Heart left ventricle (tissue), 16 donors: ENCODE measurements at regions not wholly inside any gene's neighbourhood (a gene's known extent, or its start where the extent isn't known, plus 50 kb on each side); places are given as distances from the start of the nearest gene placed in this dataset.

Source experiments
- ATAC-seq, 4 donors: fragments of 200-7000 bp; cut with Tn5 transposase; one replicate each; pipeline ENCODE4 v1.9.1; 2020 to 2022; ENCODE audit warnings: moderate library complexity in 4 of 4, mild to moderate bottlenecking in 3 of 4, moderate number of reproducible peaks in 1 of 4
- DNase-seq, 5 donors: peaks; one replicate each; pipeline ENCODE4 v3.0.0-alpha.2; 2020
- H3K27ac ChIP-seq, 12 donors: fragments of 200-600 bp; sonication (generic) in 4 of 12; one replicate each; pipeline versions ENCODE4 v1.5.0 to v1.8.0; 2016 to 2022; ENCODE audit warnings: mild to moderate bottlenecking in 2 of 12
- H3K27me3 ChIP-seq, 9 donors: fragments of 200-600 bp; sonication (generic) in 2 of 9; one replicate each; pipeline versions ENCODE4 v1.5.1 to v1.8.0; 2016 to 2022; ENCODE audit warnings: mild to moderate bottlenecking in 3 of 9
- H3K36me3 ChIP-seq, 9 donors: fragments of 200-600 bp; sonication (generic) in 2 of 9; one replicate each; pipeline versions ENCODE4 v1.5.0 to v1.8.0; 2018 to 2022; ENCODE audit warnings: mild to moderate bottlenecking in 2 of 9
- H3K4me1 ChIP-seq, 12 donors: fragments of 200-600 bp; sonication (generic) in 4 of 12; one replicate each; pipeline versions ENCODE4 v1.5.0 to v1.8.0; 2016 to 2022; ENCODE audit warnings: mild to moderate bottlenecking in 3 of 12
- H3K4me3 ChIP-seq, 12 donors: fragments of 200-600 bp; sonication (generic) in 4 of 12; one replicate each; pipeline versions ENCODE4 v1.5.0 to v1.8.0; 2017 to 2022; ENCODE audit warnings: mild to moderate bottlenecking in 9 of 12, moderate library complexity in 4 of 12
- H3K9me3 ChIP-seq, 12 donors: fragments of 200-600 bp; sonication (generic) in 4 of 12; one replicate each; pipeline versions ENCODE4 v1.5.0 to v1.8.0; 2016 to 2022; ENCODE audit warnings: mild to moderate bottlenecking in 1 of 12
- POLR2A ChIP-seq, 2 donors: fragments of 450-650 bp; IDR thresholded peaks; one replicate each; pipeline ENCODE4 v1.6.1; 2017; ENCODE audit warnings: antibody characterized with exemption in 2 of 2, mild to moderate bottlenecking in 2 of 2, moderate library complexity in 2 of 2
- WGBS, 4 donors: extraction: QIAGEN DNeasy Blood & Tissue Kit in 2 of 4; methylation state at CpG; one replicate each; pipeline versions ENCODE4 v1.1.5 to v1.1.7; 2013 to 2018; 5-methylcytosine and 5-hydroxymethylcytosine counted together
- intact Hi-C, 10 donors: fragments of 100-400 bp; cut with DNase I; formaldehyde crosslinking; loops; one replicate each; pipeline versions ENCODE4 v1.11.1 to v1.14.2; 2022
- TF ChIP-seq, protein P1 (sequence below), 12 donors: fragments of 200-600 bp; sonication (generic) in 4 of 12; IDR thresholded peaks; one replicate each; pipeline versions ENCODE4 v1.5.0 to v1.8.0; 2018 to 2022; ENCODE audit warnings: antibody characterized with exemption in 12 of 12, mild to moderate bottlenecking in 5 of 12
- donor health status: ischemic (EF 13 %, LVEDD 7.1; RV severe dilation, severe dysfunction).
- donor health status: healthy with polysubstance abuse.
- donor health status: DM: no; HTN: yes; CAD: no.
- donor health status: DM: no; HTN: no; CAD: no.
- donor health status: ischemic (EF 25% LVEDD 6.9; RV normal size, moderate dysfunction).
- donor health status: ischemic (EF 25% LVEDD 5.7; RV mildly dilated, moderate dysfunction).
- donor health status: healthy.
- donor health status: DM: yes; HTN: yes; CAD: no.
- donor health status: ischemic (EF 35%, LVEDD 5.7; RV mildly dilated, moderate dysfunction).
- donor health status: nonischemic (EF 11% LVEDD 7.7; RV severe dilation, severe dysfunction).
- donor health status: DM: yes; HTN: yes; CAD: no.
- donor health status: PGD.
- donor health status: ischemic (EF 29% LVEDD 5.4; RV normal size, mild dysfunction).
- donor health status: nonischemic (EF 23%, LVEDD 6.1; RV moderate dilation, normal function).

DNA sequence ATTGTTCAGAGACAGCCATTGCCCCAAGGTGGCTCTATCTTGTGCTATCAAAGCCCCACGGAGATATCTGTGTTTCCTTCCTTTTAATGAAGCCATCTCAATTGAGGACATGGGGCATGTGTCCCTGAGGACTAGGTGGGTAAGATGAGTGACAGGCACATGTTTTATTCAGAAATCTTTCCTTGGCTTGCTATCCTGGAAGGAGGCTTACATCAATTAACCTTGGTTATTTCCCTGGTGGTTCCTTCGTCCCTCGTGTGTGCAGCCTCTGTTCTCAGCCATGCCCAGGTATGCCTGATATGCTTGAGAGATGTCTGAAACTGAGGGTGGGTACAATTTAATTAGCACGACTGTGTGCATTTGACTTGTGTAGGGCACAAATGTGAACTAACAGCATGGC, 102.2 kb upstream of the TUT7 start:
- Histone ChIP-seq H3K27me3 (no peaks in the 10 kb centered on the region), H3K36me3 (no peaks in the 10 kb centered on the region), H3K9me3 (peaks cover 0 to 6% (median 0%) of the 10 kb centered on the region in 12 donors), H3K4me3 (no peak overlapping the region), H3K27ac (no peak overlapping the region), H3K4me1 (peaks cover 0 to 14% (median 0%) of the 10 kb centered on the region in 12 donors)
- no peak for ATAC-seq
- TF ChIP-seq, protein P1, sequence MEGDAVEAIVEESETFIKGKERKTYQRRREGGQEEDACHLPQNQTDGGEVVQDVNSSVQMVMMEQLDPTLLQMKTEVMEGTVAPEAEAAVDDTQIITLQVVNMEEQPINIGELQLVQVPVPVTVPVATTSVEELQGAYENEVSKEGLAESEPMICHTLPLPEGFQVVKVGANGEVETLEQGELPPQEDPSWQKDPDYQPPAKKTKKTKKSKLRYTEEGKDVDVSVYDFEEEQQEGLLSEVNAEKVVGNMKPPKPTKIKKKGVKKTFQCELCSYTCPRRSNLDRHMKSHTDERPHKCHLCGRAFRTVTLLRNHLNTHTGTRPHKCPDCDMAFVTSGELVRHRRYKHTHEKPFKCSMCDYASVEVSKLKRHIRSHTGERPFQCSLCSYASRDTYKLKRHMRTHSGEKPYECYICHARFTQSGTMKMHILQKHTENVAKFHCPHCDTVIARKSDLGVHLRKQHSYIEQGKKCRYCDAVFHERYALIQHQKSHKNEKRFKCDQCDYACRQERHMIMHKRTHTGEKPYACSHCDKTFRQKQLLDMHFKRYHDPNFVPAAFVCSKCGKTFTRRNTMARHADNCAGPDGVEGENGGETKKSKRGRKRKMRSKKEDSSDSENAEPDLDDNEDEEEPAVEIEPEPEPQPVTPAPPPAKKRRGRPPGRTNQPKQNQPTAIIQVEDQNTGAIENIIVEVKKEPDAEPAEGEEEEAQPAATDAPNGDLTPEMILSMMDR (IDR thresholded peaks at IDR 0.05): no peak
- no peak for TF ChIP-seq POLR2A (IDR thresholded peaks at IDR 0.05)
- DNase-seq: no peak
- intact Hi-C loops: no loop called here
- 87 to 93% (median 89%) methylated on average over 4 of the region's 4 CpGs for WGBS, 4 donors

DNA sequence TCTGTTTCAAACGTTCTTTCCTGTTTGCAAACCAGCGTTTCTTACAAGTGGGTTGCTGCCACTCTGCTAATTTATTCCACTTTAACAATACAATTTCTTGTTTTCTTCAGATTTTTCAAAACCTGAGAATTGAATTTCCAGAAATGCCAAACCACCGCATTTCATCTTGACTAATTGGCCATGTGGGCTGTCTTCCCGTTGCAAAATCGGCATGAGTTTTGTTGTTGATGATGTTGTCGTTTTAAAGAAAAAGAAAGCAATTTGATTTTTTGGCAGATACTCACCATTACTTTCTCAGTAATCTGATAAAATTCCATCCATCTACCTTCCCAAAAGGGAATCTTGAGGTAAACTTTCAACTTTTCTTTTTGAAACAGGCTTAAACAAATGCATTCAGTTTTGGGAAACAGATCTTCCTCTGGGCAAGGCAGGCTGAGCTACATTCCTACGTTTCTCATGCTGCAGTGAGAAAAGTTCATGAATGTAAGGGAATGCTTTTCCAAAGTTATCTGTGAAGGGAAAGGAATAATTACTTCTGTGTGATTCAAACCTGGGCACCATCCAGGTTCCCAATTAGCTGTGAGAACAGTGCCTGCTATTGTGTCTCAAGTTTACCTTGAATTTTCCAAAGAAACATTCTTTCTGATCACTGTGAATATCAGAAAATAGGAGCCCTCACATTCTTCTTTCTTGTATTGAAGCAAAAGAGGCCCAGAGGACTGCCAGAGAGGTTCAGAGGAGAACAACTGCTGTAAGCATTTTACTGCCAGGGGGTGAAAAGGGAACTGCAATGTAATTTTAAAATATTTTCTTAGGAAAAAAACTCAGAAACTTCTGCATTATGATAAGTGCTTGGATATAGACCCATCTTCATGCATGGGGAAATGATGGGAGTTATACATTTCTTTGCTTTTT, 100.7 kb upstream of the TUT7 start:
- 50 to 61% (median 55%) methylated on average over 7 of the region's 7 CpGs for WGBS, 4 donors
- H3K4me3 ChIP-seq: peak overlapping the region in 1 of 12 donors; percentile 26

DNA sequence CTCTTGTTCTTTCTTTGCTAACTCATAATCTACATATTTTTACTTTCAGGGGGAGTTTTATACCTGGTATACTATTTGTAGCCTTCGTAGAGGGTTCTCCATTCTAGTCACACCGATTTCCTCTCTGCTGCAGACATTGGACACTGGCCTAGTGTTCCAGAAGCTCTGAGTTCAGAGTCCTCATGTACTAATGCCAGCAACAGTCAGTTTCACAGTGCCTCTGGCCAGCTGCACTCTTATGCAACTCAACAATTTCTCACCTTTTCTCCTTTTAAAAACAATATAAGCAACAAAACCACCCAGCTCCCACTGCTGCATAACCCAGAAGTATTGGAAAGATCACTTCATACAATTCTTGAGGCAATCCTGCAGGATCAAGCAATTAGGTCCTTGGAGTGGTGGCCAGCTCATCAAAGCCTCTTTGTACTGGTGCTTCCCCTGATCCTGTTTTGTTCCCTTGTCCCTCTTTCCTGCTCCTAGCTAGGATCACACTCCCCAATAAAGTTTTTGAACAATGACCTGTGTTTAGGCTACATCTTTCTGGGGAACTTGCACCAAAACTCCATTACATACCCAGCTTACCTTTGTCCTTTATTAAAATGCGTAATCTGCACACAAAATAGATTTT, 98.1 kb upstream of the TUT7 start:
- no peak for DNase-seq
- Histone ChIP-seq H3K4me3 (no peak overlapping the region), H3K4me1 (peaks cover 0 to 6% (median 0%) of the 10 kb centered on the region in 12 donors), H3K27ac (no peak overlapping the region), H3K9me3 (peaks cover 0 to 6% (median 0%) of the 10 kb centered on the region in 12 donors), H3K36me3 (no peaks in the 10 kb centered on the region), H3K27me3 (peaks cover 0 to 3% (median 0%) of the 10 kb centered on the region in 9 donors)
- TF ChIP-seq POLR2A (IDR thresholded peaks at IDR 0.05): no peak
- TF ChIP-seq, protein P1 (IDR thresholded peaks at IDR 0.05): no peak
- ATAC-seq: peak in 2 of 4 donors; percentile 42 to 48
- WGBS, 4 donors: 71 to 78% (median 74%) methylated on average over 3 of the region's 3 CpGs
- intact Hi-C loops: no loop called here

More for the DNA sequence above, 100.7 kb upstream of the TUT7 start:
- intact Hi-C loops: no loop called here
- Histone ChIP-seq H3K27ac (peak overlapping the region in 2 of 12 donors; percentile 11 to 40), H3K36me3 (no peaks in the 10 kb centered on the region), H3K9me3 (peaks cover 0 to 6% (median 0%) of the 10 kb centered on the region in 12 donors), H3K27me3 (no peaks in the 10 kb centered on the region), H3K4me1 (peaks cover 0 to 14% (median 0%) of the 10 kb centered on the region in 12 donors)
- TF ChIP-seq POLR2A (IDR thresholded peaks at IDR 0.05): no peak
- TF ChIP-seq, protein P1 (IDR thresholded peaks at IDR 0.05): no peak
- no peak for ATAC-seq
- no peak for DNase-seq

DNA sequence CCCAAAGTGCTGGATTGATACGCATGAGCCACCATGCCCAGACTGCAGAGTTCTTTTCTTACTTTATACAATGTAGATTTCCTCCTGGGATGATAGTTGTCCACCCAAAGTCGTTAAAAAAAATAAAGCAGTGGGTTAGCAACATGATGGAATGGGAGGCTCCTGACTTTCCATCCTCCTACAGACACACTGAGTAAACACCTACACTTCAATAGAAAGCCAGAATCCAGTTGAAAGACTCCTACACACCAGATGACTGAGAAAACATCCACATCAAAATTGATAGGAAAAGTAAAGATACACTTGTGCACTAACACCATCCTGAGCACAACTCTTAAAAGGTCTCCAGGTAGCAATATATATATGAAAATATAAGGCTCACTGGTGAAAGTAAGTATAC, 95.0 kb upstream of the TUT7 start:
- 76 to 91% (median 86%) methylated on average over 2 of the region's 2 CpGs for WGBS, 4 donors
- no peak for DNase-seq
- no peaks in the 10 kb centered on the region for H3K36me3 ChIP-seq
- TF ChIP-seq, protein P1 (IDR thresholded peaks at IDR 0.05): no peak
- no peak for TF ChIP-seq POLR2A (IDR thresholded peaks at IDR 0.05)
- no peaks in the 10 kb centered on the region for H3K4me1 ChIP-seq
- H3K9me3 ChIP-seq: peaks cover 0 to 6% (median 0%) of the 10 kb centered on the region in 12 donors
- no peak overlapping the region for H3K4me3 ChIP-seq
- no peak overlapping the region for H3K27ac ChIP-seq
- H3K27me3 ChIP-seq: peaks cover 0 to 6% (median 0%) of the 10 kb centered on the region in 9 donors
- no peak for ATAC-seq
- intact Hi-C loops: no loop called here
